ENCODE measurements at regions not wholly inside any gene's neighbourhood (a gene's known extent, or its start where the extent isn't known, plus 50 kb on each side); places are given as distances from the start of the nearest gene placed in this dataset.

DNA sequence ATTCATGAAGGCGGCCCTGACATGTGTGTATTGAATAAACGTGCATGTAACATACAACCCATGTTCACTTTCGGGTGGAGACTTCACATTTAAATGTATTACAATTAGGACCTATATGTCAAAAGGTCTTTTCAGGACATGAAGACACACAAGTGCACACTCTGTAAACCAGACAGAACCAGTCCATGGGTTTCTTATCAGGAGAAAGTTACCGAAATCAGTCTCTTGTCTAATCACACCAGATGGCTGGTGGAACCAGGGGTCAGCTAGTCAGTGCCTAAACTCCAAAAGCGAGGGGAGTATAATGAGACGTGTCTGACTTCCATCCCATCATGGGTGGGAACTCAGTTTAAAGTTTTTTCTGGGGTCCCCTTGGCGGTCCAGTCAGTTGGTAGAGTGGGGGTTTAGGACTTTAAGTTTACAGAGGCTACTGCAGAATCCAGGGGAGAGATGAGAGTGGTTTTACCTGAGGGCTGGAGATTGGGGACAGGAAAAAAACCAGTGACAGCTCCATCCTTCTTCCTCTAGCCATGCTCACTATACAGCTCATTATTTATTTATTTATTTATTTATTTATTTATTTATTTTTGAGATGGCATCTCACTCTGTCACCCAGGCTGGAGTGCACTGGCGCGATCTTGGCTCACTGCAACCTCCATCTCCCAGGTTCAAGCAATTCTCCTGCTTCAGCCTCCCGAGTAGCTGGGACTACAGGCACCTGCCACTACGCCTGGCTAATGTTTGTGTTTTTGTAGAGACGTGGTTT lies 251.3 kb upstream of the LYZL1 start:
- no peak for DNase-seq

DNA sequence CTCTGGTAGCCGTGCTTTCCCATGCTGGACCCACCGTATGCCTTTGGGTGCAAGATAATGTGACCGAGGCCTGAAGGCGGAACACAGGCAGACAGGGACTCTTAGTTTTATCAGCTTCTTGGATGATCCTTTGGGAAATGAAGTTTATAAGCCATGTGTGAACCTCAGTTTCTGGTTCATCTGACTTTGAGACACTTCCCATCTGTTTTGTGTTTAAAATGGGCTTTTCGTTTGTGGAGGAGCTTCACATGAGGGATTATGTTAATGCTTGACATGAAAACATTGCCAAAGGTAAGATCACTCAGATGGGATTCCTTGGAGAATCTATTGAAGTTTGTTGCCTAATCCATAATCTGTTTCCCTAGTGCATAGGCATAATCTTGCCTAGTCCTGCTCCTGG lies 249.8 kb upstream of the LYZL1 start:
- DNase-seq: no peak

DNA sequence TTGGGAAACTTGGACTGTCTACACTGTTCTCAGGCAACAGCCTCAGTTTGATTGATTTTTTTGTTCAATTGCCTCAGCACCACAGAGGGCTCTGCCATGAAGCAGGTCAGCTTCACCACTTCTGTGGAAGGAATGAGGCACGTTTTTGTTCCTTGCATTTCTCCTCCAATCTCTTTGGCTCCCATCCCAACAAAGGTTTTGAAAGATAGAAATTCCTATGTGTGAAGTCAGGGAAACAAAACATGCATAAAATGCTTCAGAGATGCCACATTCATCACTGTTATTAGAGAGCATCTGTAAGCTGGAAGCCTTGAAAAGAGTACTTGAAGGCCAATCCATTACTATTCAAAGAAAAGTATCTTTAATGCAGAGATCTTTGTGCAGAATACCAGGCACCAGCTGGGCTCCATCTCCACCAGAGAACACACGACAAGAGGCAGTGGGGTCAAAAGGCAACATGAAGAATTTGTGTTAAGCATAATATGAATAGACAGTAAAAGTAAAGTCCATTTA lies 249.1 kb upstream of the LYZL1 start:
- no peak for DNase-seq

DNA sequence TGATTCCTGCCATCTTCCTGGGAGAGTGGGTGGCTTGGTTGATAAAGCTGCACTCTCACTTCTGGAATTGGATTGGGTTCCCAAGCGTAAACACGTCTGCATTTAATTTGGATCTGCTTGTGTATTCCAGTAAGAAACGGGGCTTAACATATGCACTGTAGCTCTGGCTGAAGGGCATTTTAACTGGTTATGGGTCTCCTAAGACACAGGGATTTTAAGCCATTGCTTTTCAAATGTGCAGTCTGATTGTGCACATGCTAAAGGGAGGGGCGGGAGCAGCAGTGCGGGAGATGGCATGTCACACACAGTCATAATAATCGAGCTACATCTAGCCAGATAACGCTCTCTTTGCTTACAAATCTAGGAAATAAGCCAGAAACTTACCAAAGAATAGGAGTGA lies 247.3 kb upstream of the LYZL1 start:
- no peak for DNase-seq

DNA sequence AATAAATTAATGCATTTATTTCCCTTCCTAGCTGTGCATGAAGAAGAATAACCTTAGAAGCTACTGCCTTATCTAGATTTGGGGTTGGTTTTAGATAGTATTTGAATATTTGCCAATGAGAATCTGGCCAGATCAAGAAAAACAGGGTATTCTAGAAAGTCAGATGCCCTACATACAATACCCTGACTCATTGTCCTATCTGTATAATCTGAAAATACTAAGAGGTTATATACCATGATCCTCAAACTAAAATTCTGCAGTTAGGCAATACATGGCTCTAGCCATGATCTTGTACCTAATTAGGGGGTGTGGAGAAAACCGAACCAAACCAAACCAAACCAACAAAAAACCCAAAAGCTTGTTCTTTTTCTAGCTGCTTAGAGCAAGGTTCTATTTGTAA lies 240.4 kb upstream of the LYZL1 start:
- DNase-seq: no peak

DNA sequence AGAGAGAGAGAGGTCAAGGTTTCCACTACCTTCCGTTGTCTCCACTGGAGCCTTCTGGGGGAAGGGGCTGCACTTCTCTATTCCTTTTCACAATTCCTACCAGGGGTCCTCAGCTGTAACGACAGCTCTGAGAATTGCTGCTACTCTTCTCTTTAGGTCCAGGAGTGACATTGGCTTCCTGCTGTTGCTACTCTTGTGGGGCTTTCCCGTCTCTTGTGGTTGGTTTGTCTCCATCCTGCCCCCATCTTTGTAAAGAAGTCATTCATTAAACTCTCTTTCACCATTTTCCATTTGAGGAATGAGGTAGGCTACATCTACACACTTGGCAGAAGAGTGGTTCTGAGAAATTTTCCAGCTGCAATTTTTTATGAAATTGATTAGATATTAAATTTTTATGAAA lies 238.8 kb upstream of the LYZL1 start:
- DNase-seq: no peak

DNA sequence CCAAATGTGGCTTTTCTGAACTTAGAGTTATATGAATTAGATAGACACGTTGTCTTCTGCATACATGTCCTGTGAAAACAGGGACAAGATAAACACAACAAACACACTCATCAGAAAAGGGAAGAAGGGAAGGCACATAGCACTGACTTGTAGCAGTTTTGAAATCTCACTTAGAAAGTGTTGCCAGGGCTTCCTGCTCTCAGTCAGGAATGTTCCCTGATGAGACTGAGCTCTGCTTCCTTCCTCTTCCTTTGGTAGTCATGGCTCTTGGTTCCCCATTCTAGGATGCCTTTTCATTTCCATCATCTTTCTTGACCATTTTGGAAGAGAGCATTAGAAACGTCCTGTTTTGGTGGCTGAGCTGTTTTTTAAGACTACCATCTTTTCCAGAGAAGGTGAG lies 233.8 kb upstream of the LYZL1 start:
- no peak for DNase-seq

DNA sequence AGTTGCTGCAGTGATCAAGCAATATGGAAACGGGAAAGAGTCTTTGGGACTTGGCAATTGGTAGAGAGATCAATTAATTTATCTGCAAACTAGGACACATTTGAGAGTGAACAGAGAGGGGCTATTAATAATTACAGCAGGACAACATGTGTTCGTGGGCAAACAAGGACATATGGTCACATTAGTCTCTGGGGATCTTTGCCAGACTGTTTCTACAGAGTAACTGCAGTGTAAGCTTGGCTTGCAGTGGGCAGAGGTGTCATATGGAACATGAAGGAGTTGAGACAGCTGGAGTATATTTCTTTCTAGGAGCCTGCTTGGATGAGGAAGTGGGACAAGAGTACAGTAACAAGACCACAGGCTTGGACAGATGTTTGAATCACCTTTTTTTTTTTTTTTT lies 232.1 kb upstream of the LYZL1 start:
- peak; percentile 15 for DNase-seq

DNA sequence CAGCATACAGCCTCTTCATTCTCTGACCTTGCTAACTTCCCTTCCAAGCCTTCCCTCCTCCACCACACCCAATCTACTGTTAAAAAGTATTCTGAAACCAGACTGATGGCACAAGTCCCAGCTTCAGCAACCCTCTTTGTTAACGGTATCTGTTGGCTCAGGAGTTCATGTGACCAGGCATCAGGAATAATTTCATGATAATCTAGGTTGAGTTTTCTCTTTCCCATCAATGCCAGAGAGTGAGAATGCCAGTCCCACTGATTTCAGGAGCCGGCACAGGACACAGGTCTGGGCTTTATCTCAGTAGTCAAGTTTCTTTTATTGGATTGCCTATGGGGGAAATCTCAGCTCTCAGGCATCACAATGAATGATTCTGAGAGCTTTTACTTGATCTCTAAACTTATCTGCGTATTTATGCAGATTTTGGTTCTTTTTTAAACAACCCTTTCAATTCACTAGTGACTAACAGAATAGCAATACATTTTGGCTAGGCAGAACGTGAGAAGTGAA lies 231.0 kb upstream of the LYZL1 start:
- DNase-seq: peak; percentile 25

DNA sequence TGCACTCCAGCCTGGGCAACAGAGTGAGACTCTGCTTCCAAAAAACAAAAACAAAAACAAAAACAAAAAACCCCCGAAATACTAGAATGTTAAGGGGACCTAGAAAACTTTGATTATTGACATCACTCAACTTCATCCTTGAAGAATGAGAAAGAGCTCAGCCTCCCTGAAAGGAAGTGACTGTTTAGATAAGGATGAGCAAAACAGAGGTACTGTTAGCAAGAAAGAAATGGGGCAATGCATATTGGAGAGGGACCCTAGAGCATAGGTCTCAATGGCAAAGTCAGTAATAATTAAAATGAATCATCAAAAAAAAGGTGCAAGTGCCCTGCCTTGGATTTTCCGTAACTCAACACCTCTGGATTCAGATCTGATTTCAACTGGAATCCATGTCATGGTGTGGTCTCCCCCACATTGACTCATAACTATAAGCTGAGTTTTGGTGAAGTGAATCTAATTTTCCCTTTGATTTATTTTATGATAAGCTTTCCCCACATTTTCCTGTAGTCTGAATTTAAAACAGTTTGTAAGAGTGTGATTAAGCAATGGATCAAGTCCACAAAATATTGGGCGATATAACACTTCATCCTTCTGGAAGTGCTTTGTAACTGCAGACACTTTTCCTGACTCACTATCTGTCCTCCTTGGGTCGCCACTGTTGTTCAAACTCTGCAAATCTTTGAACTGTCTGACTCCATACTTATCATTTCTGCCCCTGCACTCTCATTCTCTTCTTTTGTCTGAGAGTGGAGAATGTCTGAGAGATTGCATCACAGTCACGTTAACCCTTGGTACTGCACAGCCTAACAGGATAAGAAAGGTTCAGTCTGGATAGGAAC lies 224.8 kb upstream of the LYZL1 start:
- no peak for DNase-seq

DNA sequence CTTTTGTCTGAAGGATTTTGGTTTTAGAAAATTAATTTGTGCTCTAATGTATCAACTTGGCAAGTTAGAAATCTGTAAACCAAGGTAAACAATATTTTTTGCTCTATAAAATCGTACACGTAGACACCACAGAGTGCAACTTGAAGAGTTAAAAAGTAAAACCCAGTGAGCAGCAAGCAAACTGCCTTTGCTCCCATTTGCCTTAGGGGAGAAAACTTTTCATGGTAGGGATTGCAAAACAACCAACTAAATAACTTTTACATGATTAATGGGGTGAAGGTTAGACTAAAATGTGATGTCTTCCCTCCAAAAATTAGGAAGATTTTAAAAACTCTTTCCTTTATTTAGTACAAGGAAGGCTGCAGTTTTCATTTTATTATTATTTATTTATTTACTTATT lies 224.2 kb upstream of the LYZL1 start:
- DNase-seq: no peak

DNA sequence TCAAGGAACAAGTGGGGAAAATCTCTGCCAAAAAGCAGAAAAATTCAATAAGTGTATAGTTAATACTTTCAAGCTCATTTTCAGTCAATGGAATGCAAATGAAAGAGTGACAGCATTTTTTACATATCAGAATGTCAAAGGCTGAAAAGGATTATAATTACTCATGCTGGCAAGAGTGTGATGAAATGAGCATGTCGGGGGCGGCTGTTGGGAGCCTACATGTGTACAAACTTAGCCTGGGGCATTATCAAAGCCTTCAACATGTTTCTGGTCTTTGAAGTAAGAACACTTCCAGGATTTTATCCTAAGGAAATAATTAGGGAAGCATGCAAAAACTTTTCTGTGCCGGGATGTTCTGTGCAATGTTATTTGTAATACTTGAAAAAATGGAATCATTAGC lies 221.7 kb upstream of the LYZL1 start:
- DNase-seq: no peak

DNA sequence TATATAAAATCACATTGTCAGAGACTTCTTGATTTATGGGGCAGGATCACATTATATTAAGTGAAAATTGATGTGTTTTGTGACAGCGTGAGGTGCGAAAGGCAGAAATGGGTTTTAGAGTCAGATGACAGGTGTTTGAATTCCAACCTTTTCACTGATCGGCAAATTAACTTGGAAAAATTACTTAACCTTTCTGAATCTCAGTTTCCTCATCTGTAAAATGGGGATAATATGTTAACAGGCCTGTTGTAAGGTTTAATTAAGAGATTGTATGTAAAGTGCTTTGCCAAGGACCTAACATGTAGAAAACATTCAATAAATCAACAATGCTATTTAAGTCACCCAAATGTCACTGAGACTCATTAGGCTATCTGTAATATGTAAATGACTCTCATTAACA lies 221.2 kb upstream of the LYZL1 start:
- no peak for DNase-seq

DNA sequence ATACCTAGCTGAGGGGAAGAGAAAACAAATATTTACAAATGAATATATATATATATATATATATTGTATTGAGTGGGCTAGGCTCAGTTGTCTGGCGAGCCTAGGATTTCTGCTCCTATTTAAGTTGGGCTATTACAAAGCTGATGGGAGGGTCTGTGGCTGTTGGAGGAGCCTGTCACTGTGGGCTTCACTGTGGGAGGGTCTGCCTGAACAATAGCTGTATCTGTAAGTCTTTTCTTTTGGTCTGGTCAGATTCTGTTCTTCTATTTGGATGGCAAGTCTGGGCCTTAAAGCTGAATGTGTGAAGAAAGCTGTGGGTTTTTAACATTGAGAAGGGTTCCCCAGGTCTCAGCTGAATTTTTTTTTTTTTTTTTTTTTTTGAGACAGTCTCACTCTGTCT lies 220.6 kb upstream of the LYZL1 start:
- no peak for DNase-seq

DNA sequence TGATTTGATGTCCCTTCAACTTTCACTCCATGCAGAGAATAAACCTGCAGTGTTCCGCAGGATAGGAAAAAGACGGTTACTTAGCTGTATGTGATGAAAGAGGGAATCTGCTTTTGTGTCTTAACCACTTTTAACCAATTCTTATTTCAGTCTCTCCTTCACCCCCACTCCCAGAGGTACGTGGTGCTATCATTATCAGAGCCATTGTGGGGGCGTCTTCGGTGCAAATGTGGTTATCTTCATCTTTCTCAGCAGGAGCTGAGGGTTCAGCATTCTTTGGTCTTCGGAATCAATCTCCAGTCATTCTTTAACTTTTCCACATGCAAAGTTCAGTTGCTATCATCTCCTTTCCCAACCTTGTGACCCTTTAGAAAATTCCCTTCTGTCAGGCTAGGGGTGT lies 219.9 kb upstream of the LYZL1 start:
- DNase-seq: no peak

DNA sequence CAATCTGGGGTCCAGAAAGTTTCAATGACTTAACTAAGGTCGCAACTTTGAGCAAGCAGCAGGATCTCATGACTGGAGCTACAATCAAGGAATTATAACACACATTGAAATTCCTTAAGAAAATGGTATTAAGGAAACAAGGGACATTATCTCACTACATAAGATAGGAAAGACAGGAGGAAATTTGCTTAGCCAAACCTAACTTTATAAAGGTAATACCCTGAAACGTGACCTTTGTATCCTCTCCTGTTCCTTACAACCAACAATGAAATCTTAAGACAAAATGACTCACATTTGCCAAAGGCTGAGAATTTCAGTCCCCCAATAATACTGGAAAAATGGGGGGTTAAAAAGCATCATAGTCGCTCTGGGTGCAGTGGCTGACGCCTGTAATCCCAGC lies 218.9 kb upstream of the LYZL1 start:
- DNase-seq: no peak

DNA sequence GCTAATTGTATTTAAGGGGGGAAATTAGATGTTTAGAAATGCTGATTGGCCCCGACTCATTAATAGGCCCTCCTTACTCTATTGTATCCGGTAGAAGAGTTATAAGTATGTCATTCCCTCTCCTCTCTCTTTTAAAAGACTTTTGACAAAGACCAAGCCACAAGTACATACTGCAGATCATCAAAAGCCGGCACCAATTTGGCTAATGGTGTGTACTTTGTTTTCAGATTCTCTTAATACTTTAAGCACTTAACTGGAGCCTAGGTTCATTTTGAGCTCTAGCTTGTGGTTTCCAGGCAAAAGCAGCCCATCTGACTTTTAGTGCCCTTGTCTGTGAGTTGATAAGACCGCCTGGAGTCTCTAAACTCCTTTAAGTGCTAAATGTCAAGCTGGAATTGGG lies 210.0 kb upstream of the LYZL1 start:
- DNase-seq: no peak

DNA sequence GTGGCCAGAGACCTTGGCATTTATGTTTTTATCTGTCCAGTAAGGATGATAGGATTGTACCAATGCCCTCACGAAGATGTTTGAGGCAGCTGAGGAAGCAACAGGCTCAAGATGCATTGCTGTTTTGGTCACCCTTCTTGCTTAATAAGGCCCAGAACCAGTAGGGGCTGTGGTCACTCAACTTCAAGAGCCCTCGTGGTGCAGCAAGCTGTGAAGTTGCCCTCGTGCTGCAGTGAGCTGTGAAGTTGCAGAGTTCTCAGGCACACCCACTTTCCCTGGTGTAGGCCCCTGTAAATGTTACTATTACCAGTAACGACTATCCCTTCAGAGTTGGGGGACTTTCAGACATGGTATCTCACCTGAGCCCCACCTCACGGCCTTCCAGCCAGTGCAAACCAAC lies 207.6 kb upstream of the LYZL1 start:
- no peak for DNase-seq

DNA sequence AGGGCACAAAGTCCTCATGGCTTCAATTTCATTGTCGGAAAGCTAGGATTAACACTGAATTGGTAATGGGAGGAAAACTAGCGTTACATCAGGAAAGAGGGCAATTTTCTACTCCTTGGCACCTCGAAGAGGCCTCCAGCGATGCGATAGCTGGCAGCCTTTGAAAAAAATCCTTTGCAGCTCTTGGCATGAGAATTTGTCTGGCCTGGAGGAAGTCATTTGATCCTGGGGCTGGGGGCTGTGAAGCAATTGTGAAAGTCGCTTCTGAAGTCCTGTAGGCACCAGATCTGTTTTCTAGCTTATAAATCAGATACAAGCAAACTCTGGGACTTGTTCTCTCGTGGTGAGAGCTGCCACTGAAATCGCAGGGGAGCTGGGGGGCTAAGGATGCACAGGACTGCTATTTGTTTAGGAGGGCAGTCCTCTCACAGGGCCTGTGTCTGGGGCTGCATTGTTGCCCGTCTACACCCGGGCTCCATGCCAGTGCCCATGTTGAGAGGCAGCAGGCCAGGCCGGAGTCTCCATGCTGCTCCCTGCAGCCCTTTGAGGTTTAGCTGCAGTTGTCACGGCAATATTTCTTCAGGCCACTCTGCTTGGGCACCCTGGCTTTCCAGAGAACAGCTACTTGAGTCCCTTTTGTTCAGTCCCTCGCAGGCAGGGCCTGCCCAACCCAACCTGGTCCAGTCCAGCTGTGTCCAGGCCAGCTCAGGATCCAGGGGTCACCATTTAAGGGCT lies 206.8 kb upstream of the LYZL1 start:
- peak; percentile 56 for DNase-seq

DNA sequence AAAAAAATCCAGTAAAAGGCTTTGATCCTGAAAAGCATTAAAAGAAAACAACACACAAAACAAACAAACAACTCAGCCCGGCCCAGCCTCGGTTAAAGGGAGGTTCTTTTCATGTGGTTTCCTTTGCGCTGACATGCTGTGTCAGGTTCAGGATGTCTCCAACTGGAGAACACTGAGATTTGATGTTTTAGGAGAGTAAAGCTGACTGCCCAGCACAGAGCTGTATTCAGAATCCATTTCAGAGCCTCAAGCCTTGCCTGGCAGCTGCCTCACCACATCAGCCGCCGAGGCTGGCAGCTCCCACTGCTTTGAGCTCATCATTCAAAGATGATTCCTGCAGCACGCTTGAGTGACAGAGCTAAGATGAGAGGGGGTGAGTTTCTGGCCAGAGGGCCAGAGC lies 205.8 kb upstream of the LYZL1 start:
- no peak for DNase-seq

DNA sequence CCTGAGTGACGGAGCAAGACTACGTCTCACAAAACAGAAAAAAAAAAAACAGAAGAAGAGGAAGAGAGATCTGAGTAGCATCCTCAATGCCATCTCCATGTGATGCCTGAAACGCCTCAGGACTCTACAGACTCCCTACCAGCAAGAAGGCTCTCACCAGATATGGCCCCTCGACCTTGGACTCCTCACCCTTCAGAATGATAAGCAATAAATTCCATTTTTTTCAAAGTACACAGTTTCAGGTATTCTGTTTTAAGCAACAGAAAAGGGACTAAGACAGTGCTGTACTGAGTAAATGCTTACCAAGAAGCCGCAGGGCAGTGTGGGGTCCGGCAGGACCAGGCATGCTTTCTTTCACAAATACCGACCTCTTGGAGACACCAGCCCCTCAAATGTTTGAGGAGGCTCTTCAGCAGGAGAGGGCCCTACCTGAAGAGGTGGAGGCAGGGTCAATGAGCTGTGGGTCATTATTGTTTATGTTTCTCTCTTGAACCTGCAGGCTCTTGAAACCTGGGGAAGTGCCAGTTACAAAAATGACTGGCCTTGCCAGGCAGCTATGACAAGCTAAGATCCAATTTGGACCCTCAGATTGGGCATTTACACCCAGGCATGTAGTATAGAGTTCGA lies 204.1 kb upstream of the LYZL1 start:
- DNase-seq: no peak

DNA sequence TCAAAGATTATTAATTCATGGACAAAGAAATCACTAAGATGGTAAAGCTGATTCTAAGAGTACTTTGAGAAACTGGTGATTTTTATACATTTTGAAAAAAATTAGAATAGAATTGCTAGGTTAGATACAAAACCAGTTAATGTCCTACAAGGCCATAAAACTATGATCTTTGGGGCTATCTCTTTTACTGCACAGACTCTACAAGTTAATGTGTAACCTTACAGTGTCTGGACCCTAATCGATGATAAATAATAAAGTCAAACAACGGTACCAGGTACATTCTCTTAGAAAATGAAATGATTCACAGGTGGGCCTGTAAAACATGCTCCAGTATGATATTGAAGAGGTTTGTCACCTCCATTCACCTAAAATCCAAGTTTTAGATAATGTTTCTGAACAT lies 199.8 kb upstream of the LYZL1 start:
- no peak for DNase-seq

DNA sequence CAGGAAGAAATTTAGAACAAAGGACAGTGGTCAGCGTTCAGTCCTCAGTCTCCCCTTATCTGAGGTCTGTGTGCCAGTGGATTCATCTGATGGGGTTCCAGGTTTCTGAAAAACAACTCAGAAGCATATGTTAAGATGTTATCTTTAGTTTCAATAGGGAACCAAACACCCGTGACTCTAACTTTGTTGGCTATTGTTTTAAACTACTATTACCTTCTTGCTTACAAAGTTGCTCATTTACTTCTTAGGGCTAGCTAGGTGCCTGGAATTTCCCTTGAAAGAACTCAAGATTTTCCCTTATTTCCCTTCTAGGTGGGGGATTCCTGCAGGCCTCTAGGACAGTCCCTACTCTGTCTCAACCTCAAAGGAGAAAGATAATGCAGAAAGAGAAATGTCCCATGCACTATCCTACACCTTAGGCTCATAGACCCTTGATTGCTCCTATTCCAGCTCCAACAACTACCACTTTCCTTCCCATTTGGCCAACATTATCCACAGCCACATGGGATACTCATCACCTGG lies 192.5 kb upstream of the LYZL1 start:
- DNase-seq: no peak
